ENCODE measurements at regions not wholly inside any gene's neighbourhood (a gene's known extent, or its start where the extent isn't known, plus 50 kb on each side); places are given as distances from the start of the nearest gene placed in this dataset.

- ChIA-PET POLR2A (no interaction called here), CTCF (no interaction called here)
- Histone ChIP-seq H3K4me2 (no peak overlapping the region), H3K27me3 (ENCODE audit: insufficient read depth) (no peaks in the 10 kb centered on the region), H3K79me2 (ENCODE audit: insufficient read depth) (no peaks in the 10 kb centered on the region), H3K36me3 (replicated peaks in 1 of 2; ENCODE audit: control insufficient read depth in 1 of 2, insufficient read depth in 2 of 2, low read length in 1 of 2) (no peaks in the 10 kb centered on the region), H3K27ac (ENCODE audit: low read depth in 2 of 2, low read length in 1 of 2) (no peak overlapping the region), H3K9ac (no peak overlapping the region), H4K20me1 (ENCODE audit: insufficient read depth) (no peaks in the 10 kb centered on the region), H3K4me1 (ENCODE audit: control insufficient read depth in 1 of 2, insufficient read depth in 2 of 2, low read depth in 1 of 2, low read length in 1 of 2) (no peaks in the 10 kb centered on the region), H3K4me3 (ENCODE audit: low read depth in 2 of 2, low read length in 1 of 2) (no peak overlapping the region), H3F3A (replicated peaks; ENCODE audit: insufficient read depth) (no peaks in the 10 kb centered on the region), H3K9me3 (no peaks in the 10 kb centered on the region), H2AFZ (ENCODE audit: low read depth) (no peak overlapping the region), H3K9me2 (no peaks in the 10 kb centered on the region)
- TF ChIP-seq RXRA (IDR thresholded peaks at IDR 0.05; ENCODE audit: borderline replicate concordance, low read depth): no peak
- no peak for TF ChIP-seq GATA2 (CRISPR knock-in tag; IDR thresholded peaks at IDR 0.05)
- no peak for TF ChIP-seq MAX (IDR thresholded peaks at IDR 0.05; ENCODE audit: low read depth)
- no peak for TF ChIP-seq IRF3 (IDR thresholded peaks at IDR 0.05; ENCODE audit: low read depth, low read length)
- TF ChIP-seq SIN3A (IDR thresholded peaks at IDR 0.05; ENCODE audit: borderline replicate concordance, low read depth, low read length): no peak
- TF ChIP-seq MEF2A (IDR thresholded peaks at IDR 0.05; ENCODE audit: borderline replicate concordance, low read depth): no peak
- no peak for TF ChIP-seq RAD21 (IDR thresholded peaks at IDR 0.05; ENCODE audit: low read length)
- no peak for TF ChIP-seq YY1 (IDR thresholded peaks at IDR 0.05; ENCODE audit: low read depth)
- TF ChIP-seq USF2 (IDR thresholded peaks at IDR 0.05; ENCODE audit: borderline replicate concordance, low read depth, low read length): no peak
- no peak for TF ChIP-seq FOSL2 (IDR thresholded peaks at IDR 0.05; ENCODE audit: borderline replicate concordance, low read depth)
- TF ChIP-seq CTCF (IDR thresholded peaks at IDR 0.05): no peak
- no peak for TF ChIP-seq ELF1 (IDR thresholded peaks at IDR 0.05)
- no peak for TF ChIP-seq NFIC (IDR thresholded peaks at IDR 0.05; ENCODE audit: borderline replicate concordance)
- TF ChIP-seq EP300 (IDR thresholded peaks at IDR 0.05; ENCODE audit: borderline replicate concordance in 1 of 2, low read depth in 1 of 2, low read length in 1 of 2): no peak
- TF ChIP-seq USF1 (IDR thresholded peaks at IDR 0.05; ENCODE audit: borderline replicate concordance, low read depth): no peak
- no peak for TF ChIP-seq REST (IDR thresholded peaks at IDR 0.05; ENCODE audit: low read depth, low read length)
- 3% methylated on average over 1 of the region's 1 CpG for whole genome bisulfite sequencing (ENCODE audit: low lambda C conversion rate)
- DNase-seq: no peak
Observed at GRCh38 chr4:104217526-104217925, 277.2 kb downstream of the CXXC4 start.

Measured in SK-N-SH (cell line).